DOHH2 (cell line): ENCODE measurements at regions not wholly inside any gene's neighbourhood (a gene's known extent, or its start where the extent isn't known, plus 50 kb on each side); places are given as distances from the start of the nearest gene placed in this dataset.
A peak's percentile ranks its signal among the peaks of the same experiment; 100 is the strongest.

ENCODE experiments used
- H3F3A ChIP-seq: fragments of 200-600 bp; sonication (generic), shearing (Covaris generic); 2 replicates; pipeline ENCODE4 v1.6.0; 2016; ENCODE audit warnings: antibody characterized with exemption, mild to moderate bottlenecking; ENCODE audit not compliant: control insufficient read depth, insufficient read depth
- H3K27ac ChIP-seq: fragments of 200-600 bp; sonication (generic); 2 replicates; pipeline ENCODE4 v1.5.1; 2014; ENCODE audit warnings: low read depth, mild to moderate bottlenecking, low read length, moderate library complexity
- H3K27me3 ChIP-seq: fragments of 200-600 bp; sonication (generic); 2 replicates; pipeline ENCODE4 v1.6.1; 2014; ENCODE audit warnings: mild to moderate bottlenecking, low read length, mixed read lengths; ENCODE audit not compliant: control insufficient read depth
- H3K36me3 ChIP-seq: fragments of 200-600 bp; sonication (generic); 2 replicates; pipeline ENCODE4 v1.6.1; 2014; ENCODE audit warnings: mild to moderate bottlenecking, low read length, moderate library complexity, mixed read lengths; ENCODE audit not compliant: control insufficient read depth
- H3K4me1 ChIP-seq: fragments of 200-600 bp; sonication (generic); 2 replicates; pipeline ENCODE4 v1.6.1; 2014; ENCODE audit warnings: mild to moderate bottlenecking, low read length, mixed read lengths; ENCODE audit not compliant: control insufficient read depth
- H3K4me2 ChIP-seq: fragments of 200-600 bp; sonication (generic); 2 replicates; pipeline ENCODE4 v1.6.0; 2014; ENCODE audit warnings: mild to moderate bottlenecking, low read length, moderate library complexity
- H3K4me3 ChIP-seq: fragments of 200-600 bp; sonication (generic); 2 replicates; pipeline ENCODE4 v1.5.1; 2014; ENCODE audit warnings: mild to moderate bottlenecking, low read length, mixed read lengths
- H3K79me2 ChIP-seq: fragments of 200-600 bp; sonication (generic); 2 replicates; pipeline ENCODE4 v1.6.1; 2014; ENCODE audit warnings: mild to moderate bottlenecking, low read length, mixed read lengths; ENCODE audit not compliant: control insufficient read depth
- H3K9me2 ChIP-seq: fragments of 200-600 bp; sonication (generic); replicated peaks from 2 replicates; pipeline ENCODE4 v1.6.1; 2014; ENCODE audit warnings: mild to moderate bottlenecking, low read length, mixed read lengths; ENCODE audit not compliant: control insufficient read depth
- H3K9me3 ChIP-seq: fragments of 200-600 bp; sonication (generic); 2 replicates; pipeline ENCODE4 v1.6.1; 2014; ENCODE audit warnings: antibody characterized with exemption, low read length, mixed read lengths; ENCODE audit not compliant: control insufficient read depth, insufficient read depth
- H4K20me1 ChIP-seq: fragments of 200-600 bp; sonication (generic); 2 replicates; pipeline ENCODE4 v1.6.0; 2014; ENCODE audit warnings: low read depth, mild to moderate bottlenecking, antibody characterized with exemption, low read length, moderate library complexity; ENCODE audit not compliant: control insufficient read depth, insufficient read depth
- CTCF ChIP-seq: fragments of 200-600 bp; sonication (generic); IDR thresholded peaks from one replicate; pipeline ENCODE4 v1.5.1; 2014; ENCODE audit warnings: antibody characterized with exemption, mild to moderate bottlenecking, low read depth, low read length; ENCODE audit not compliant: poor library complexity, severe bottlenecking
- EZH2phosphoT487 ChIP-seq: fragments of 200-600 bp; sonication (generic); IDR thresholded peaks from 2 replicates; pipeline ENCODE4 v1.6.1; 2017; ENCODE audit warnings: borderline replicate concordance, mild to moderate bottlenecking, antibody characterized with exemption, low read length, moderate library complexity, mixed read lengths

- H3F3A ChIP-seq, result peaks cover 4% of the 10 kb centered on the region; the same call in 1 of the 2 replicates
- H4K20me1 ChIP-seq, result no peaks in the 10 kb centered on the region
- no peak overlapping the region for H3K4me3 ChIP-seq
- peaks cover 56% of the 10 kb centered on the region for H3K4me1 ChIP-seq
- H3K9me3 ChIP-seq, result no peaks in the 10 kb centered on the region
- H3K27me3 ChIP-seq, result 0 out of 2 replicates have a peak, but pooled peaks cover 2% of the 10 kb centered on the region
- no peaks in the 10 kb centered on the region for H3K9me2 ChIP-seq
- TF ChIP-seq CTCF, result no peak
- H3K79me2 ChIP-seq, result no peaks in the 10 kb centered on the region
- H3K27ac ChIP-seq, result no peak overlapping the region
- no peaks in the 10 kb centered on the region for H3K36me3 ChIP-seq
- H3K4me2 ChIP-seq, result peak overlapping the region; percentile 40
Observed at GRCh38 chr9:105972466-105973204, 278.3 kb downstream of the TMEM38B start.

- Histone ChIP-seq H3K4me2 (no peak overlapping the region), H3K79me2 (no peaks in the 10 kb centered on the region), H3K9me2 (no peaks in the 10 kb centered on the region), H3K27me3 (0 out of 2 replicates have a peak, but pooled peaks cover 2% of the 10 kb centered on the region), H4K20me1 (no peaks in the 10 kb centered on the region), H3K9me3 (no peaks in the 10 kb centered on the region), H3K36me3 (no peaks in the 10 kb centered on the region), H3K27ac (no peak overlapping the region), H3K4me1 (peaks cover 43% of the 10 kb centered on the region), H3K4me3 (no peak overlapping the region), H3F3A (no peaks in the 10 kb centered on the region)
- TF ChIP-seq CTCF, result no peak
- no peak for TF ChIP-seq EZH2phosphoT487
Observed at GRCh38 chr9:105973951-105974351, 279.6 kb downstream of the TMEM38B start.

GRCh38 chr9:105975886-105976645 is 281.7 kb downstream of the TMEM38B start:
- no peaks in the 10 kb centered on the region for H3K79me2 ChIP-seq
- TF ChIP-seq EZH2phosphoT487, result no peak
- no peak for TF ChIP-seq CTCF
- H3K9me2 ChIP-seq, result no peaks in the 10 kb centered on the region
- no peaks in the 10 kb centered on the region for H3K9me3 ChIP-seq
- H3K27ac ChIP-seq, result no peak overlapping the region
- no peak overlapping the region for H3K4me2 ChIP-seq
- H4K20me1 ChIP-seq, result no peaks in the 10 kb centered on the region
- peaks cover 24% of the 10 kb centered on the region for H3K4me1 ChIP-seq
- no peak overlapping the region for H3K4me3 ChIP-seq
- H3K36me3 ChIP-seq, result no peaks in the 10 kb centered on the region
- H3K27me3 ChIP-seq, result 0 out of 2 replicates have a peak, but pooled peaks cover 5% of the 10 kb centered on the region
- H3F3A ChIP-seq, result no peaks in the 10 kb centered on the region
